HG03280 (cell line): ENCODE measurements at regions not wholly inside any gene's neighbourhood (a gene's known extent, or its start where the extent isn't known, plus 50 kb on each side); places are given as distances from the start of the nearest gene placed in this dataset.
"Not testable (repeated sequence)": the region's sequence is repeated elsewhere in the genome, so short reads cannot be mapped to it uniquely, and the experiment has no call there.

Experiments used
- ATAC-seq: cut with Tn5 transposase; IDR thresholded peaks from one replicate; pipeline ENCODE4 v1.9.1; 2021; ENCODE audit warnings: mild to moderate bottlenecking, moderate library complexity; ENCODE audit not compliant: unreplicated experiment

- no peak for ATAC-seq
Observed at GRCh38 chr4:20196476-20196875, 55.2 kb upstream of the SLIT2 start.

DNA sequence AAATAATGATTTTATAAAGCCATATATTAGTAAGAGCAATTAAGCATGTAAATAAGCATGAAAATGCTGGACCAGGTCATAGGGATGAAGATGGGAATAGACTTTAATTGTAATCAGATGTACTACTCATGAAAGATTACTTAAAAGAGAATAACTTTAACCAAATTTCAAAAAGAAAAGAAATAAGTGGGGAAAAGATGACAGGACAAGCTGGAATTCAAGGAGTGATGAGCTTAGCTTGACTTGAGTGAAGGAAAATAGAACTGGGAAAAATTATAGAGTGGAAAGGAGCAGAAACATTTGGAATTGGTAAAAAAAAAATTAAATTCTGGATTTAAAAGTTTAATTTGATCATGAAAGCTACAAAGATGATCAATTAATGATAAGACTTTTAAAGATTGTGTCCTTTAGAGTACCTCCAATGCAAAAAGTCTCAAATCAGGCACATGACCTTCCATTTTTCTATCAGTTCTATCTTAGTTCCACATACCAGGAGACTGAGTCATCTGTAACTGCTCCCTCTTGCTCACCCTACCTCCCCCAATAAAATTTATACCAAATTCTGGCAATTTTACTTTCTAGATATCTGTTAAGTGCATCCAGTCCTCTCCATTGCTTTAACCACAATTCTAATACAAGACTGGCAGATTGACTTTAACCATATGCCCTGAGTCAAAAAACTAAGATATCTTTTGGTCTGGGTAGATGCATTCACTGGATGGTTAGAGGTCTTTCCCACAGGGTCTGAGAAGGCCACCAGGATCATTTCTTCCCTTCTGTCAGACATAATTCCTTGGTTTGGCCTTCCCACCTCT, 56.4 kb upstream of the SLIT2 start:
- no peak for ATAC-seq

GRCh38 chr4:20194123-20195013, 57.3 kb upstream of the SLIT2 start:
- no peak for ATAC-seq

GRCh38 chr4:20193141-20193936, 58.4 kb upstream of the SLIT2 start:
- ATAC-seq = no peak

DNA sequence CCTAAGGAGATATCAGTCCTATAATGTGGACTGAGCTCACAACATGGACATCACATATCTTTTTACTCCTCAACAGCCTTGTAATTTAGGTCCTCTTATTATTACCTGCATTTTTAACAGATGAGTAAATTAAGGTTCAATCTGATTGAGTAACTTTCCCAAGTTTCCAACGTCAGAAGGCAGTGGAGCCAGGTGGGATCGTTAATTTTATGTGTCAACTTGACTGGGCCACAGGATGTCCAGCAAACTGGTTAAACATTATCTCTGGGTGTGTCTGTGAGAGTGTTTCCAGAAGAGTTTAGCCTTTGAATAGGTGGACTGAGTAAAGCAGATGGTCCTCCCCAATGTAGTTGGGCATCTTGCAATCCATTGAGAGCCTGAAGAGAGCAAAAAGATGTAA, 59.0 kb upstream of the SLIT2 start:
- no peak for ATAC-seq

DNA sequence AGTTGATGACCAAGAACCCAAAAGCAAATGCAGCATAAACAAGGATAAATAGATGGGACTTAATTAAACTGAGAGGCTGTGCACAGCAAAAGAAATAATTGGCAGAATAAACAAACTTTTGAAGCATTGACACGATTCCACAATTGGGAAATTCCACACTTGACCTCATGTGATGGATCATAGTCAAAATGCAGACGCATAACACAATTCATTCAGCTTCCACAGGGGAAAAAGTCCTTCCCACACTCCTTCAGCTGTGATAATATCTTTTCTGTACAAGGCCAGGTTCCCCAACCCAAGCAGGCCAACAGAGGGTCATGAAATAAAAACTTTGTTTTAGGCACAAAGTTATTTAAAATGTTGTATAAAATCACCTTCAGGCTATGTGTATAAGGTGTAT, 66.6 kb upstream of the SLIT2 start:
- ATAC-seq = no peak

DNA sequence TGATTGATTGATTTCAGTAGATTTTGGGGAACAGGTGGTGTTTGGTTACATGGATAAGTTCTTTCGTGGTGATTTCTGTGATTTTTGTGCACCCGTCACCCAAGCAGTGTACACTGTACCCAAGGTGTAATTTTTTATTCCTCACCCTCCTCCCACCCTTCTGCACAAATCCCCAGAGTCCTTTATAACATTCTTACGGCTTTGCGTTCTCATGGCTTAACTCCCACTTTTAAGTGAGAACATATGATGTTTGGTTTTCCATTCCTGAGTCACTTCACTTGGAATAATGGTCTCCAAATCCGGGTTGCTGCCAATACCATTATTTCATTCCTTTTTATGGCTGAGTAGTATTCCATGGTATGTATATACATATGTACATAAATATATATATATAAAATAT, 68.6 kb upstream of the SLIT2 start:
- not testable (repeated sequence) for ATAC-seq

DNA sequence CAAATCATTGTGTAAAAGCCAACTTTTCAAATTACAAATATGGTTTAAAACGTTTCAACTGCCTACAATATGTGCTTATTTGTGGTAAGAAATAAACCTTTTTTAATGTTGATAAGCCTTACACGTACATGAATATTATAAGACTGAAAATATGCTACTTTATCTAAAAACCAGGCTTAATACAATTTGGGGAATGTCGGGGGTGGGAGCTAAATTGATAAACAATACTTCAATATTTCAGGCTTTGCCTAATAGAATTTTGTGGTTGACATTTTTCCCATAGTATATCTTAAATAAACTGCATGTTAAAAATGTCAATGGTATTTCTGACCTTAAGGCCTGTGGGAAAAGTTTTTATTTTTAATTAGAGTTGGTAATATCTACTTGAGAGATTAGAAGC, 69.8 kb upstream of the SLIT2 start:
- ATAC-seq = no peak

GRCh38 chr4:20180509-20180908, 71.2 kb upstream of the SLIT2 start:
- ATAC-seq = no peak

DNA sequence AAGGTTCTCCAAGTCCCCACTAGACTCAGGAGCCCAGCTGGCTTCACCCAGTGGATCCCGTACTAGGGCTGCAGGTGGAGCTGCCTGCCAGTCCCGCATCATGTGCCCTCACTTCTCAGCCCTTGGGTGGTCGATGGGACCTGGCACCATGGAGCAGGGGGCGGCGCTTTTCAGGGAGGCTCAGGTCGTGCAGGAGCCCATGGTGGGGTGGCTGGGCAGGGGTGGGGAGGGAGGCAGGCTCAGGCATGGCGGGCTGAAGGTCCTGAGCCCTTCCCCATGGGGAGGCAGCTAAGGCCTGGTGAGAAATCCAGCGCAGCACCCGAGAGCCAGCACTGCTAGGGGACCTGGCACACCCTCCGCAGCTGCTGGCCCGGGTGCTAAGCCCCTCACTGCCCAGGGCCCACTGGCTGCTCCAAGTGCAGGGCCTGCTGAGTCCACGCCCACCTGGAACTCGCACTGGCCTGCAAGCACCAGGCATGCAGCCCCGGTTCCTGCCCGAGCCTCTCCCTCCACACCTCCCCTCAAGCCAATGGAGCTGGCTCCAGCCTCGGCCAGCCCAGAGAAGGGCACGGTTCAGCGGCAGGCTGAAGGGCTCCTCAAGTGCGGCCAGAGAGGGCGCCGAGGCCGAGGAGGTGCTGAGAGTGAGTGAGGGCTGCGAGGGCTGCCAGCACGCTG, 72.7 kb upstream of the SLIT2 start:
- ATAC-seq = no peak

DNA sequence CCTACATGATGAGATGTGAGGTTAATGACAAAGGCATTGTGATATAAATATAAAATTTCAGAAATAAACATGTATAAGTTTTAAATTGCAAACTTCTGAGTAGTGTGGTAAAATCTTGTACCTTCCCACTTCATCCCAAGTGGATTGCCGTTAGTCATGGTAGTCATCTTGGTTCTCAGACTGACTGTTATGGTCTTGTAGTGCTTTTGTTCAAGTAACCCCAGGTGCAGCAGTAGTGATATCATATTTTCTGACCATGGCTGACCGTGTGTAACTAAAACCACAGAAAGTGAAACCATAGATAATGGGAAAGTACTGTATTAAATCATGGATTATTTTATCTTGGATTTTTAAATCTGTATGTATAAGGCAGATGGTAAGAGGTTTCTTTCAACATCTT, 74.8 kb upstream of the SLIT2 start:
- no peak for ATAC-seq

DNA sequence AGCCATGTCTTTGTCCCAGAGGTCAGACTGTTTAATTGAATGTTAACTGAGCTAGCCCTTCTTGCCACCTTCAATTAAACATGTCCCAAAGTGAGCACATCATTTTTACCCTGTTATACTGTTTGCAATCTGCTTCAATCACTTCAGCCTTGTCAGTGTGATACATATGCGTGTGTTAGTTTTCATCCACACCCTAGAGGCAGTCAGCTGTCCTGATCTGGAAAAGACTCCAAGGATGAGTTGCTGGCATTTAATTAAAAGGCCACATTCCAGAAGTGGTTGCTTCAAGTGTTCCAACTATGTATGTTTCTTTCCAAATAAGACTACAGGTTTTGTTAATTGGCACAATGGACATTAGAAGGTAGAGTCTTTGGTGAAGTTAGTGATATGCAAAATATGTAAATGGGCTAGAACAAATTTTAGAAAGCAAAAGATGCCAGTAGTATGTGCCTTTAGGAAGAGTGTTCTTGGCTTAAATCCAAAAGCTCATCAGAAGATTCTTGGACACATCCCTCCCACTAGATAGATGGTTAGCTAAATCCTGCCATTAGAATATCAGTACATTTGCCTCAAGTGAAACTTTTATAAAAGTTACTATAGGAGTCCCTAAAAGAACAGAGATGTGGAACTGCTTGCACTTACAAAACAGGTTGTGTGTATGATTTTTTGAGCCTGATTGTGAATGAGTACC, 79.5 kb upstream of the SLIT2 start:
- no peak for ATAC-seq

DNA sequence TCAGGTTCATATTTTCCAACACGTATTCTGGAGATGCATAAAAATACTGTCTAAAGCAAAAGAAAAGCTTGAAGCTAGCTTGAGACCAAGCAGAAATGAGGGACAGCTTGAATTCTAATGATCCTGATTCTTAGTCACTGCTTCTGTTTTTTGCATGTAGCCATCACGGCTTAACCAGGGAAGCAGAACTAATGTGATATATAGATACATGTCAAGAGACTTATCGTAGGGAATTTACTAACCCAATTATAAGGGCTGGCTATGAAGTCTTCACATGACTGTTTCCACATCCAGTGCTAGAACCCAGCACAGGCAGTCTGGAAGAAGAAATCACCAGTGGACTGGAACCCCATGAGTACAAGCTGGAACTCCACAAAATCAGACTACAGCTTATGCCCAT, 85.2 kb upstream of the SLIT2 start:
- no peak for ATAC-seq

DNA sequence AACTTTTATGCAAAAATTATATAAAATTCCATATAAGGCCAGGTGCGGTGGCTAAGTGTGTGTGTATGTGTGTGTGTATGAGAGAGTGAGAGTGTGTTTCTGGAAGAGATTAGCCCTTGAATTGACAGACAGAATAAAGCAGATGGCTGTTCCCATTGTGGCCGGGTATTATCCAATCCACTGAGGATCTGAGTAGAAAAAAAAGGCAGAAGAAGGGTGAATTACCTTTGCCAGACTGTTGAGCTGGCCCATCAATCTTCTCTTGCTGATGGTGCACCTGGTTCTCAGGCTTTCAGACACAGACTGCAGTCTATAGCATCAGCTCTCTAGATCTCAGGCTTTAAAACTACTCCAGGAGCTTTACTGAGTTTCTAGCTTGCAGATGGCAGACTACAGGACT, 92.2 kb upstream of the SLIT2 start:
- ATAC-seq = no peak

GRCh38 chr4:20158195-20158594, 93.5 kb upstream of the SLIT2 start:
- ATAC-seq = no peak

DNA sequence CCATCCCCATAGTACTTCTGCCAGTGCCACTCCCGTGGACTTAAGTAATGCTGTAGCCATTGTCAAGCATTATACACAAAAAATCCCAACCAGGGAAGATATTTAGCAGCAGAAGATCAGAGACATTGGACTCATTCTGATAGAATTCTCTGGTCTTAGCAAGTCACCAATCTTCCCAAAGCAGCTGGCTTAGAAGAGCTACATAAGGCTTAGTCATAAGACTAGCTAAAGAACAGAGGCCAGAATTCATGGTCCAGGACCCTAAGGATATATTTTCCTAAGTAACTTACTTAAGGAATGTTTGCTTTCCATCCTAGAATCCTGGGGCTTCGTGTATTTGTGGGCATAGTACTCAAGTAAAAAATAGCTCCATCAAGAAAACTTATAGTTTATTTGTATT, 100.3 kb upstream of the SLIT2 start:
- no peak for ATAC-seq

GRCh38 chr4:20149143-20149542, 102.6 kb upstream of the SLIT2 start:
- ATAC-seq = not testable (repeated sequence)

- no peak for ATAC-seq
Observed at GRCh38 chr4:20137176-20137575, 114.5 kb upstream of the SLIT2 start.

DNA sequence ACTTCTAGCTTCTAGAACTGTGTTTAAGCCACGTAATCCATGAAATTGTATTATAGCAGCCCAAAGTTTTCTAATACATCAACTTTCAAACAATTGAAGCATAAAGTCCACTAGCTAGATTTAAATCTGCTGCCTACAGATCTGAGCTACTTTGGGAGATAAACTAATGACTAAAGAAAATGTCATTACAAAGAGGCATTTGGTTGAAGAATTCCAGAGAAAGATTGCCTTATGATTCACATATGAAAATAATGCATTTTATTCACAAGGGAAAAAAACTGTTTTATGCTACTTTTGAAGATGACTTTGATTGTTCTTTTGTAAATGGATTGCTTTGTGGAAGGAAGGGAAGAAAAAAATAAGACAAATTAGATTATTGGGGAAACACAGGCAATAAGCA, 124.1 kb upstream of the SLIT2 start:
- no peak for ATAC-seq

GRCh38 chr4:20126906-20127305, 124.8 kb upstream of the SLIT2 start:
- no peak for ATAC-seq
